ENCODE measurements at regions not wholly inside any gene's neighbourhood (a gene's known extent, or its start where the extent isn't known, plus 50 kb on each side); places are given as distances from the start of the nearest gene placed in this dataset.

DNA sequence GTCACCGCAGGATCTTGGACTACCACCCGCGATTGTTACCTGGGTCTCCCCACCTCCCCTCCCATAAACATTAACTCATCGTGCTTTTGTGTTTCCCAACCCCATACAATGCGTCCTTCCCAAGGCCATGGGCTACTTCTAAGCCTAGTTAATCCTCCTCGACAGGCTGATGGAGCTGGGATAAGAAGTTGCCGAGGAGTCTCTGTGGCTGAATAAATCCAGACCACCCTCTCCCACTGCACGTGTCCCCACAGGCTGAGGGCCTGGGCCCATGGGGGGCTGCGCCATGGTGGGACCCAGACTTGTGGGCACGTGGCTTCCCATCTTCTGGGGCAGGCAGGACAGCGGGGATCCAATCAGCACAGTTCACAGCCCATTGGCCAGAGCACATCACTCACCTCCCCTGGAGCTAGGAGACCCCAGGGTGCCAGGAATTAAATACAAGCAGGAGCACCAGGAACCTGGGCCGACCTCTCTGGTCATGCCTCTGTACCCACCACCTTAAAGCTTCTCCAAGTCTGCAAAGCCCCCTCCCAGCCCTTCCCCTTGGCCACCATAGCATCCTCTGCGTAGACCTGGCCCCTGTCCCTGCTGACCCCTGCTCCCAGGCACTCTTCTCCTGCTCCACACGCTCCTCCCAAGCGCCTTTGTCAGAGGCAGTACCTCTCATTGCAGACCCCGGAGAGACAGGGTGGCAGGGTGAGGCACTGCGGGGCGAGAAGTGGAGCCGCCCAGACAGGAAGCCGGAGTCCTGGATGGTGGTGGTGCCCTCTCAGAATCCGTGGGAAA is 51.0 kb upstream of the ID2 start:
- DNase-seq = no peak

DNA sequence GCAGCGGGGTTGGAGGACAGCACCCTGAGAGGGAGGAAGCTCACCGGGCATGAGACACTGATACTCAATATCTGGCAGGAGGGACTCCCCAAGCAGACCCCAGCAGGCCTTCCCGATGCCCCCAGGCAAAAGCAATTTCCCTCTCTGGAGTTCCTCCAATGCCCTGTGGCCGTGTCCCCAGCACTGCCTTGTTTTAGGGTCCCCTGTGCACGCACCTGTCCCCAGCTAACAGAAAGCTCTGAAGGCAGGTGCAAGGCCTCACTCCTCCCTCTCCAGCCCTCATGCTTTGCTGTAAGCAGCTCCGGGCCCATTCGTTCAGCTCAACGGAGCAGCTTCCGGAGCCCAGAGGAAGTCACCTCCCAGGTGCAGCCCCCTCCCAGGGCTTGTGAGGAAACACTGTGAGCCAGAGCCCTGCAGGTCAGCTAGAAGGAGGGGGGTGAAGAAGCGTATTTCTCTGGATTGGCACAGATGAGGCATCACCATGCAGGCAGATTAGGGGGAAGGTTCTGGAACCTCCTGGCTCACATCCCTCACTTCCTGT is 50.3 kb upstream of the ID2 start:
- no peak for DNase-seq
